Activated CD4-positive, alpha-beta T cell treated with anti-CD3 and anti-CD28 coated beads for 48 hours (primary cell): ENCODE measurements at regions not wholly inside any gene's neighbourhood (a gene's known extent, or its start where the extent isn't known, plus 50 kb on each side); places are given as distances from the start of the nearest gene placed in this dataset.
A peak's percentile ranks its signal among the peaks of the same experiment; 100 is the strongest.

Experiments
- DNase-seq: peaks from one replicate; pipeline ENCODE4 v3.0.0-alpha.2; 2020

DNA sequence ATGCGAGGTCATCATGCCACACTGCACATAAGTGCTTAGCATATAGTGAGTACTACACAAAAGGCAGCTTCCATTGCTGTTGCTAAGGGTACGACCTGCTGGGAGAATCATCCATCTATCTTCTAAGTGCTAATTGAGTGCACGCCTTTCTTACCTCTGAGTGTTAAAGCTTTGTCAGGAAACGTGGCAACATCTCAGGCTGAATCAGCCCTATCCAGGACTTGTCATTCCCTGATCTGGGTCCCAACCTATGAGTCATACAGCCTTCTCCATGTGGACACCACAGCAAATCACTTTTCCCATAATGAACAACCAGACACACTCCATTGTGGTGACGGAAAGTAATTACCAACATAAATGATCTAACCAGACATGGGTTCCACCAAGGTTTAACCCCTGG lies 201.1 kb upstream of the MAF start:
- no peak for DNase-seq

DNA sequence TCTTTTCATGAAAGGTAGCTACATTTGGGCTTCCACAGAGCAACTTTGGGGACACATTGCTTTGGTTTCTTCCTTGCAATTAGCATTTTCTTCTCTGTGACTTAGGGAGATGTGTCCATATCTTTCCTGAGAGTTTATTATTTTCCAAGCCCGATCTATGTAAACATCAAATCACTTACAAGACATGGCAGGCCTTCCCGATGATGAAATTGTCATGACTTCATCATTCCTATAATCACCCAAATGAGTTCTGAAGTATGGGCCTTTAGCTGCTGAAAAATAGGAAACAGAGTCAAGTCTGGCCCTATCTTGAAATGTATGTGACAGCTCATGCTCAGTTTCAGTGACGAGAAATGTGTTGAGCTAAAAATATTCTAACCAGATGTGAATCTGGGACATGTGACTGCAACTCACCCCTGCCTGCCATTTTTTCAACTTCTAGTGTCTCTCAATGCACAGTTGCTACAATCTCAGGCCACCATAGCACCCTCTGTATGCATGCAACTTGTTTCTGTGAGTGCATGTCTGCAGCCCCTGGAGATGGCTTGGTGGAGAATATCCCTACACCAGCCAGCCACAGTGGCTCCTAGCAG lies 199.6 kb upstream of the MAF start:
- DNase-seq = no peak

DNA sequence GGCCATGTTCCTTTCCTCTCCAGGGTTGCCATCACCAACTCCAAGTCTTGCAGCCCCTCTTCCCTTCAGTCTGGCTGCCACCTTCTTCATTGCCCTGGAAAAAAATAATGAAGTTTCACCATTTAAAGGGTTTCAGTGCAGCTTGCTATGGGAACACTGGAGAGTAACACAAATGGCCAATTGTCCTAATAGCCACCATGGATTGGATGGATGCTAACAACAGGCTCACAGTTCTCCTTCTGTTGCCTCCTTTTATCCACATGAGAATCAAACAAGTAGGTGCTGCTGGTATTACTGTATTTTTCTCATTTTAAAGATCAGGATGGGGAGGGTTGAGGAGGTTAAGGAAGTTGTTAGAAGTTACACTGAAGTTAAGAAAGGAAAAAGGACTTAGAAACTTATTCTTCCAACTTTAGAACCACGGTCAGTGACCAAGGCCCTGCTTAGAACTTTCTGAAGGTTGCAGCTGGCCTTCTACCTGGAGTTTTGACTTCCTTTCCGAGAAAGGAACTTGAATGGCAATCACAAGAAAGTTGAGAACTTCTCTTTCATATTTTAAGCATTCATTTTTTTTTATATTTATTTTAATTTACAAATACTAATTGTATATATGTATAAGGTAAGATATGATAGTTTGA lies 198.0 kb upstream of the MAF start:
- DNase-seq = no peak

DNA sequence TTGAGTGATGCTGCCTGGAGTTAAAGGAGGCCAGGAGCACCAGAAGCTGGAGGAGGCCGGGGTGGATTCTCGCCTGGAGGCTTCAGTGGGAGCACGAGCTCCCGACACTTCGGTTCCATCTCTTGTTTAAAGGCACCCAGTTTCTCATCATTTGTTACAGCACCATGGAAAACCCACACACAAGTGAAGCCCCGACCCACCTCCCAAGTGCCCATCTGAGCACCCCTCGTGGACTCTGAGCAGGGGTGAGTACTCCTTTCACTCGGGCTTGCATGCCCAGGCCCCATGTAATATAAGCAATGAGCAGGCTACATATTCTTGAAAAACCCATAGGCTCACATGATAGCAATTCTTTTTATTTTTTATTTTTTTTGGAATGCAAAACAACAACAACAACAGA lies 196.9 kb upstream of the MAF start:
- no peak for DNase-seq

DNA sequence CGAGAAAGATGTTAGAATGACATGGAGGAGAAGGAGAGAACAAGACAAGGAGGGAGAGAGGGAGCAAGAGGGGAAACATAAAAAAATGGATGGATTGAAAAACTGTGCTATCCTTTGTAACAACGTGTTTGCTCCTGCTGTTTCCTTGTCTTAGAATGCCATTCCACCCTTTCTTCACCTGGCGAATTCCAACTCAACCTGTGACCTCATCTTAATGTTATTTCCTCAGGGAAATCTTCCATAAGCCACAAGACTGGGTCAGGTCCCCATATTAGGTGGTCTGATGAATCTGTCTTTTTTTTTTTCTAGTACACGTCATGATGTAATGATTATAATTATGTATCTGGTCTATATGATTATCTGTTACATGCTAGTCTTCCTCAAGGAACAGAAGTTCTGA lies 195.0 kb upstream of the MAF start:
- no peak for DNase-seq

DNA sequence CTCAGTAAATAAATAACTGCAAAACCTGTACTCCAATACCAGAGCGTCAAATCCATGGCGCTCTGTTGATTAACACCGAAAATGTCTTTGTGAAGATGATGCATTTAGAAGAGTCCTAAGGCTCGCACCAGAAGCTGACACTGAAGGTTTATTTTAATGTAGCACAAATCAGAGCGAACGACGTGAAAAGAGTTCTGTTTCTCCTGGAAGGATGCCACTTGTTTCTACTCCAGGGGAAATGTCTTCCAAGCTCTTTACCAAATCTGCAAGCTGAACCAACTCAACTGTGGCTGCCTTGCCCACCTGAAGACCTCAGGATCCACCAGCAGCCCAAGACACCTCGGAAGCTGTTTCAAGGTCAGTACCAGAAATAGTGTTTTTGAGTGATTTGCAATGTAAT lies 194.4 kb upstream of the MAF start:
- no peak for DNase-seq

DNA sequence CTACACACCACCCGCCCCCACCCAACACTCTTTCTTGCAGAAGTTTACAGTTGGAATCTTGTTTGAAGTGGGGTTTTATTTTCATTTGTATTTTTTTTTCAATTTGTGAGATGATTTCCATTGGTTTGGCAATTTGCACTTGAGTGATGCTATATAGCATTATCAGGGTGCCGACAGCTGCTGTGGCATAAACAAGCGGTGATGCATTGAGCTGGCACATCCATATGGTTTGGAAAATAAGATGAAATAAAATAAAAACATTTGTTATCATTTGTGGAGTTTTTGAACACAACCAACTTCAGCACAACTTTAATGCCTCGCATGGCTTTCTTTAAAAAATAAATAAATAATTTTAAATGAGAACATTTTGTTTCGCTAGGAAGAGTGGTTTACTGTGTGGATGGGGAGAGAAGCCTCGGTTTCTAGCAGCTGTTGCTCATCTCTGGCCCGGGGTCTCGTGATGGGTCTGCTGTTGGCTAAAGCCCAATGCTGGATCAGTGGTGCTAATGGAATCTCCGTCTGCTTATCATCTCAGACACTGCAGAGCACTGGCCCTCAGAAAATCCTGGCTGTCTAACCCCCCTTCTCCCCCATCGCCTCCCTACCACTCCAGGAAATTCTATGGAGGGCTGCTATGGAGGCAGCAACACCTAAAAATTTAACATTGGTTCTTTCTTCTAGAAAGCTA lies 192.3 kb upstream of the MAF start:
- no peak for DNase-seq

DNA sequence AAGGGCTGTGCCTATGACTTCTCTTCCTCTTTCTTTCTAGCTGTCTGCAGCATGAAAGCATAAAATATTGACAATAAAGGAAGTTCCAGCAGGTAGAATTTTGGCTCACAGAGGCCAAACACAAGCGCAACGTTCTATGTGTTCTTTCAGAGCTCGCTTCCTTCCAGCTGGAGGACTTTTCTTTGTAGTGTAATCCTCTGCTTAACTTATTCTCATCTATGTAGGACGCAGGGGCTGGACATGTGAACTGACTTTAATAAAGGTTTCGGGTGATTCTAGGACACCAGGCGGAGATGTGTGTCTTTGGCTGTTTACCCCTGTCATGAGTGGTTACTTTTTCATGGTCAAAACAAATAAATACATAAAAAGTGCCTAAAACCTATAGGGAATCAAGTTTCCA lies 191.5 kb upstream of the MAF start:
- DNase-seq = no peak

DNA sequence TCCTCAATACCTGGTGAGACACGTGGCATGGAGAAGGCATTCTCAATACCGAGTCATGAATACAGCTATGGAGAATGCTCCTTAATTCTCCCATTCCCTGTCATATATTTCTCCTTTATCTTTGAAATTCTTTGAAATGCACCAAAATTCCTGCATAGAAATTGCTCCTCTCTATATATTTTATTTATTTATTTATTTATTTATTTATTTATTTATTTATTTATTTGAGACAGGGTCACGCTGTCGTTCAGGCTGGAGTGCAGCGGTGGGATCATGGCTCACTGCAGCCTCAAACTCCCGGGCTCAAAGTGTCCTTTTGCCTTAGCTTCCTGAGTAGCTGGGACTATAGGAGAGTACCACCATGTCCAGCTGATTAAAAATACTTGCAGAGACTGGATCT lies 190.3 kb upstream of the MAF start:
- DNase-seq = no peak

DNA sequence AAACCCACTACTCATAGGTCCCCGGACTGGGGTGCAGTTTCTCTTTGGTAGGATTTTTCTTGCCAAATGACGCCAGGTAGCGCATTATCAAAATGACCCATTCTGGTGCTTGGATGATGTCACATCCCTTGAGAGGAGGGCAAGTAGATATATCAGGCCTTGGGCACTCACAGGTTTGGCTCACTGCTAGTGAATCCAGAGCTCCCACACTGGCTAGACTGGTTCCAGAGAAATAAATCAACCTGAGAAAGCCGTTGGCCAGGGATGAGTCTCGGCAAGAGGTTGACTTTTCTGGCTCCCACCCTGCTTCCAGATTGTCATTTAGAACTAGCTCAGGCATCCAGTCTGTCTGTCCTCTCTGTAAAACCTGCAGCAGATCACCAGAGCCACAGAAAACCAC lies 188.4 kb upstream of the MAF start:
- no peak for DNase-seq

DNA sequence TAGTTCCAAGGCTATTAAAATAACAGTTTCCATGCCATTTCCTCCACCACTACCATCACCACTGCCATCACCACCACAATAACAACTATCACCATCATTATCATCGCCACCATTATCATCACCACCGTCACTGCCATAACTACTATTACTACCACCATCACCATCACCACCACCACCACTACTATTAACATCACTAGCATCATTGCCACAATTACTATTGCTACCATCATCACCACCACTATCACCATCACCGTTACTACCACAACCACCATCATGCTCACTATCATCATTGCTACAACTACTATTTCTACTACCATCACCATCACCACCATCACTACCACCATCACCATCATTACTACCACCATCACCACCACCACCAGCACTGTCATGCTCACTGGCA lies 185.9 kb upstream of the MAF start:
- DNase-seq = no peak

DNA sequence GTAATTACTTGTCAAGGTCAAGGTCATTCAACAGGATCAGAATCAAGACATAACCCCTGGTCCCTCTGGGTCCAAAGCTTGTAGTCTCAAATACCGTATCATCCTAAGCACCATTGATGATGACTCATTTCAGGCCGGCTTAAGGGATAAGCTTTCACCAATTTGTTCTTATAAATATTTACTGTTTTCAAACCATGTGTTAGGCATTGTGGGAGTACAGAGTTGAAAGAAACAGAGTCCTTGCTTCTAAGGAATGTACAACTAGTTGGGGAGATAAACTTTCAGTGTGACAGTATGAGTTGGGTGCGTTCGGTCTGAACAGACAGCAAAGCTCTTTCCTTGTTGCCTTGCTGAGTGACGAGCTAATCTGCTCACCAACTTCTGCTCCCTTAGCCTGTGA lies 183.5 kb upstream of the MAF start:
- DNase-seq = no peak

DNA sequence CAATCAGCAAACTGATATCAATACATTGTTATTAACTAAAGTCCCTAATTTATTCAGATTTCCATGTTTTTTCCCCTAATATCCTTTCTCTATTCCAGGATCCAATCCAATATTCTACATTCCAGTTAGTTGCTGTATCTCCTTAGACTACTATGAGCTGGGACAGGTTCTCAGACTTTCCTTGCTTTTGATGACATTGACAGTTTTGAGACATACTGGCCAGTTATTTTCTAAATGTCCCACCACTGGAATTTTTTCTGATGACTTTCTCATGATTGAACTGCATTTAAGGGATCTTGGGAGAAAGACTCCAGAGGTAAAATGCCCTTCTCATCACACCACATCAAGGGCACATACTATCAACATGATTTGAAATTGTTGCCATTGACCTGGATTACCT lies 177.1 kb upstream of the MAF start:
- DNase-seq = no peak

DNA sequence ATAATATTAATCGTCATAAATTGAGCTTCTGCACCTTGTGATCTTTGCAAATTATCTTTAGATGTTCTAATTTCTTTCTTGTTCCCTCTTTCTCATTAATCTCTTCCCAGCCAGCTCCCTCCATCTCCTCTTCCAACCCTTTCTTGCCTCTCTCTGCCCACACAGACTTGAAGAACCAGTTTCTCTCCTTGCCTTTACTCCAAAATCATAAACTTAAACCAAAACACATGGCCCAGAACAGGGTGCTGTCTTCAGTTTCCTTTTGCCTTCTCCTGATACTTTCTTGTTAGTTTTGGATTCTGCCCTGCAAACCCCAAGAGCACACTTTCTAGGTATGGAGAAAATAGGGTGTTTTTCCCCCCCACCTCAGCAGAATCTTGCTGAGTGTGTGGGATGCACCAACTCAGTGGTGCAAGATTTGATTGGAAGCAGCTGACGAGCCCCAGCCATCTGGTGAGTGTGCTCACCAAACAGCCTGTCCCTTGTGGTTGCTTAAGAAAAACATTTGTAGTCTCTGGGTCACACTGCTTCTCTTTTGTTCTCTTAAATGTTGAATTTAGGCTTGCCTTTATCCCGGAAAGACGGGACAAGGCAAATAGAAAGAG lies 175.8 kb upstream of the MAF start:
- no peak for DNase-seq

DNA sequence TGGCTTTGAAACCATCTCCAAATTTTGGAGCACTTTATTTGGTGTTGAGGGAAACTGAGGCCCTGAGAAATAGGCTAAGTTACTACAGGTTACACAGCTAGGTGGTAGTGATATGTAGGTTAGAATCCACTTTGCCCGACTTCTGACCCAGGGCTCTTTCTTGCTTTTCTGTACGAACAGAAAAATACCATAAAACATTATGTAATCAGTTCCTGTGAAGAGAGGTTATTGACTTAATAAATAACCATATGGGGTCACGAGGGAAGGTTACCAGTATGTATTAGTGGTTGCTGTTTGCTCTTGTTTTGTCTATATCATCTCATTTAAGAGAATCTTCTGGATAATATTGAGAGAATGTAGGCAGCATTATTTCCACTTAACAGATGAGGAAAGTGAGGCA lies 172.2 kb upstream of the MAF start:
- no peak for DNase-seq

DNA sequence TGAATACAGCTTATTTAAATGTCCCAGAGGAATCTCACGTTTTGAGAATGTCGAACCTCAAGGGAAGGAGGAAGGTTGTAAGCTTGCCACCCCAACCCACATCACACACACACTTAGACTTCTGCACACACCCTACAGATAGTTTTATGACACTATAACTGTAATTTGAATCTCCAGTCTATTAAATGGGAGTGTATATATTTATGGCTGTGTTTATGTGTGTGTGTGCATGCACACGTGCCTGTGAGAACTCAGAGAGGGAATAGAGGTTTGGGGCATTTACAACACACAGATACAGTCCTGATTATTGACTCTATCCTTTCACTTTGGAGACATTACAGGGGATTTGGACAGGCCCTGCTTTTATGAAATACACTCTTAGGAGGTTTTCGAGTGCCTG lies 171.5 kb upstream of the MAF start:
- no peak for DNase-seq

DNA sequence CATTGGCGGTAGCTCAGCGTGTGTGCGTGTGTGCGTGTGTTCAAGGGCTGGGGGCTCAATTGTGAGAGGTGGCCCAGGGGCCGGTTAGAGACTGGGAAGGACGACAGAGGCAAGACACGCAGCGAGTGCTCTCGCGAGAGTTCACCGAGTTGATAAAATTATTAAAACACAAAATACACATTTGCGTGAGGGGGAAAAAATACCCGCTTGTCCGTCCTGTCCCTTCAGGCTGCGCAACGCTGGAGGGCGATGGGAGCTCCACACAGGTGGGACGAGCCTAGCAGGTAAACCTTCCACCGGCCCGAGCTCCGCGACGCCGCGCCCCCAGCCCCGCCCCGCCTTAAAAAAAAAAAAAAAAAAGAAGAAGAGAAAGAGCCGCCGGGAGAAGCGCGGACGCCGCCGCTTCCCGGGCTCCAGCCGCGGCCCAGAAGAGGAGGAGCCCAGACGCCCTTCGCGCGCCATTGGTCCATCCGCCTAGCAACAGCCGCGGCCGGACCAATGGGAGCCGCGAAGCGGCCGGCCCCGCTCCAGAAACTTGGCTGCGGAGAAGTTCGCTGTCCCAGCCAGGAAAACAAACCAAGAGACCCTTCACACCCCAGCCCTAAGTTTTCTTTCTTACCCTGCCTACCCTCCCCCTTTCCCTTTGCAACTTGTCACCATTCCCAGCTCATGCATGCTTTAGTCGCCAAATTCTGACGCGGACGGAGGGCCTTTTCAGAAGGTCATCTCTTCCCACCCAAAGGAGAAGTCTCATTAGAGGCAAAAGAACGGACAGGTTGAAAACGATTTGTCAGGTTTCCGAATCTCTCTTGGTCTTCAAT lies 169.9 kb upstream of the MAF start:
- DNase-seq = peak; percentile 80

DNA sequence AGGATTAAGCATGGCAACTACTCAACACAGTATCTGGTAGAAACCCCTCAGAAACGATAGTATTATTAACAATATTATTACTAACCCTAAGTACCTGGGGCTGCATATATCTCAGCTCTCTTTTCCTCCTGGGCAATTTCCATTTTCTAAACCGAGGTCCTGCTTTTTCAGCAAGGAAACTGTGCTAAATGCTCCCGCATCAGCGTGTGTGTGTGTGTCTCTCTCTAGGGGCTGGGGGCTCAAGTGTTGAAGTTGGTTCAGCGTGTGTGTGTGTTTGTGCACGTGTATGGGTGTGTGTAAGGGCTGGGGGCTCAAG lies 169.3 kb upstream of the MAF start:
- DNase-seq = no peak

DNA sequence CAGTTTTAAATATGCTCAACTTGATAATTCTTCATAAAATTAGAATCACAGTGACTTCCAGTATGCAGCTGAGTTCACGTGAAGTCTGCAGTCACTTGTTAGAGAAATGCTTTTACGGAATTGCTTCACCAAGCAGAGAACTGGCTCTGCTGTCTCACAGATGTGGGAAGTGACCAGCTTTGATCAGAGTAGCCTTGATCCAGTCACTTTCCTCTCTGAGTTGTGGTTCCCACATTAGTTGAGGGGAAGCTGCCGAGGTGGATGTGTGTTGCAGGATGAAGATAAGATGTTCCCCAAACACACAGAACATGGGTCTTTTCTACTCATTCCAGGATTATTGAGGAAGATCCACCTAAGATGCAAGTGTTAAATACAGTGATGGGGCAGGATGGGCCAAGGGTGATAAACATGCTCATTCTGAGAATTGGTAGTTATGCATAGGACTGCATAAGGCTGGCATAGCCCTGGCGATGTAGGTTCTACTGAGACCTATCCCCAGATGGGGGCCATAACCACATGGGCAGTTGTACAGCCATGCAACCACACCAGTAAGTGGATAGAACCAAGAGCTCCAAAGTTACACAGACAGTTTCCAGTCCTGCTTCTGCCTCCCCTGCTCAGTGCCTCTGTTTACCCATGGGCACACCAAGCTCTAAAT lies 168.9 kb upstream of the MAF start:
- no peak for DNase-seq

DNA sequence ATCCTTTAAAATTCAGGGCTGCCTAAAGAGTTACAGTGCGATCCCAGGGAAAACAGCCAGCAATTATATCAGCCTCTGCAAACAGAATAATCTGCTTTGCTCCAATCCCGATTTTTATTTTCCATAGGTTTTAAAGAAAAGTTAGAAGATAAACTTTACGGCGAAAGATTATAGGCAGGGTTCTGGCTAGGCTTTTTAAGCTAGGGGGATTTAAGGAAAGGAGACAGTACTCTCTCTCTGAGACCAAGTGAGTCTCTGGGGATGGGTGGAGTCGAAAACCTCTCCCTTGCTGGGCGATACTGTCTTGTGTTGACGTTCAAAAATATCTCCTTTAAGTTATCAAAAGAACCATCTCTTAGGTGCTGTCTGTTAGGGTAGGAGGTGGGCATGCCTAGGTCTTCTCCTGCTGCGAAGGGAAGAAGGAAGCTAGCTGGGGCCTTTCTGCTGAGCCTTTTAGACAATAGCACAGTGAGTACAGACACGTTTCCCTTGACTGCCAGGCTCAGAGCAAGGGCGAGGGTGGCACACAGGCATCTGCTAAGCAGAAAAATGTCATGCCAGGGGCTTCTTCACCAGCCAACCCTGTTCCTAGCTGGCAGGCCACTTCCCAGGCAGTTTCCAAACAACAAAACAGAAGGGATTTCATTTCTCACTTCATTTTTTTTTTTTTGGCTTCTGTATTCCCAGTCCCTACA lies 167.9 kb upstream of the MAF start:
- DNase-seq = no peak

DNA sequence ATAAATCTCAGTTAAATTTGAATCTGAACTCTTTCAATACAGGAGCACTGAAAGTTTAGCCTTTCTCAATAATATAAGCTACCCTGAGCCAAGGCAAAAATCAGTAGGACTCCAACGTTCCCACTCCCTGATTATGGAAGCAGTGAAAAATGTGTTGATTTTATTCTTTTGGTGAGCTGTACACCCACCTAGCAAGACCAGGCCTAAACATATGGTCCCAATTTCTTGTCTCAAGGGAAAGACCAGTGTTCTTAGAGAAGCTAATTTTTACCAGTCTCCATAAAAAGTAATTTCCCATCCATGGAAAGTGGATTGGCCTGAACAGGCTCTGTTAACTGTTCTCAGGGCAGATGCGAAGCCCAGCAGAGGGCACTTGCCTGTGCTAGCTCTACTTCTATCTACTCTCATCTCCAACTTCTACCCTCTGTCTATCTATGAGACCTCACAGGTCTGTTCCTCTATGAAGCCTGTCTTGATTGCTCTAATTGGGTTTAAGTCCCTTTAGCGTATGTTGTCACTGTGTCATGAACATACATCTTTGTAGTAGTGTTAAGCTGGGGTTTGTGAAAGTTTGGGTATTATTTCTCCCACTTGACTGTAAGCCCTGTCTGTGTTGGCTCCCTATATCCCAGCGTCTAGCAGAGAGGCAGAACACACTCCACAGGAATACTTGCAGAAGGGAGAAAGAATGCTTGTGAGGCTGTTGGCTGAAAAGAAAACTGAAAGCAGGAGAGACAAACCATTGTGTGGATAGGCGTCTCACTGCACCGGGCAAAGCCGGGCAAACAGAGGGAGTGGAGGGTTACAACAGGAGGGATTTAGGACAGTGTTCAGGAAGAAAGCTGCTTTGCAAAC lies 167.1 kb upstream of the MAF start:
- DNase-seq = no peak
